Esophagus squamous epithelium (tissue), 5 donors: ENCODE measurements at regions not wholly inside any gene's neighbourhood (a gene's known extent, or its start where the extent isn't known, plus 50 kb on each side); places are given as distances from the start of the nearest gene placed in this dataset.

ENCODE experiments used
- DNase-seq: peaks from one replicate; lab custom pipeline; 2025; lab: John Stamatoyannopoulos, UW
- H3K27ac ChIP-seq, 4 donors: fragments of 200-600 bp; sonication (generic); one replicate each; pipeline ENCODE4 v1.5.1; 2016 to 2019; ENCODE audit warnings: mild to moderate bottlenecking in 1 of 4
- H3K27me3 ChIP-seq, 4 donors: fragments of 200-600 bp; sonication (generic); 1 replicate in 3 of 4; 2 replicates in 1 of 4; pipeline versions ENCODE4 v1.5.1 to v1.6.0; 2017 to 2021; ENCODE audit warnings: antibody characterized with exemption in 1 of 4
- H3K36me3 ChIP-seq, 3 donors: fragments of 200-600 bp; sonication (generic); one replicate each; pipeline ENCODE4 v1.5.1; 2016 to 2019
- H3K4me1 ChIP-seq, 3 donors: fragments of 200-600 bp; sonication (generic); one replicate each; pipeline ENCODE4 v1.5.1; 2017 to 2019
- H3K4me3 ChIP-seq, 4 donors: fragments of 200-600 bp; sonication (generic); 1 replicate in 3 of 4; 2 replicates in 1 of 4; pipeline ENCODE4 v1.5.1; 2016 to 2019; ENCODE audit warnings: mild to moderate bottlenecking in 2 of 4, moderate library complexity in 1 of 4
- H3K9me3 ChIP-seq, 3 donors: fragments of 200-600 bp; sonication (generic); one replicate each; pipeline ENCODE4 v1.5.1; 2016 to 2019
- CTCF ChIP-seq, 6 experiments: fragments of 450-650 bp in 4 of 6; fragments of 200-600 bp in 2 of 6; sonication (generic) in 2 of 6; IDR thresholded peaks; one replicate each; pipeline ENCODE4 v1.5.1; 2016 to 2019; ENCODE audit warnings: antibody characterized with exemption in 6 of 6, mild to moderate bottlenecking in 4 of 6, moderate library complexity in 4 of 6
- POLR2A ChIP-seq, 4 donors: fragments of 450-650 bp; IDR thresholded peaks; one replicate each; pipeline ENCODE4 v1.6.1; 2017; ENCODE audit warnings: antibody characterized with exemption in 4 of 4, mild to moderate bottlenecking in 4 of 4, moderate library complexity in 3 of 4
- WGBS, 2 donors: methylation state at CpG; one replicate each; pipeline ENCODE4 v1.1.5; 2018; 5-methylcytosine and 5-hydroxymethylcytosine counted together
- intact Hi-C: fragments of 100-400 bp; cut with DNase I; formaldehyde crosslinking; loops from one replicate; pipeline ENCODE4 v1.15.0; 2022
- donor health status: DM: yes; HTN: yes; CAD: no.

GRCh38 chr18:30709595-30709994, 332.9 kb downstream of the DSC3 start:
- DNase-seq = no peak
- no peaks in the 10 kb centered on the region for H3K4me1 ChIP-seq
- 19 to 31% methylated on average over 1 of the region's 1 CpG for WGBS, 2 donors

GRCh38 chr18:30705943-30706342, 336.6 kb downstream of the DSC3 start:
- WGBS, 2 donors = 59 to 67% methylated on average over 4 of the region's 4 CpGs
- intact Hi-C loops = no loop called here
- Histone ChIP-seq H3K36me3 (no peaks in the 10 kb centered on the region), H3K27ac (no peak overlapping the region), H3K4me3 (no peak overlapping the region), H3K9me3 (no peaks in the 10 kb centered on the region), H3K4me1 (no peaks in the 10 kb centered on the region), H3K27me3 (no peaks in the 10 kb centered on the region)
- no peak for TF ChIP-seq POLR2A (IDR thresholded peaks at IDR 0.05)
- no peak for TF ChIP-seq CTCF (IDR thresholded peaks at IDR 0.05)
- no peak for DNase-seq

More at GRCh38 chr18:30709595-30709994, 332.9 kb downstream of the DSC3 start:
- Histone ChIP-seq H3K36me3 (no peaks in the 10 kb centered on the region), H3K27me3 (no peaks in the 10 kb centered on the region), H3K4me3 (no peak overlapping the region), H3K27ac (no peak overlapping the region), H3K9me3 (no peaks in the 10 kb centered on the region)
- intact Hi-C loops = no loop called here
- TF ChIP-seq POLR2A (IDR thresholded peaks at IDR 0.05) (no peak), CTCF (IDR thresholded peaks at IDR 0.05) (no peak)

GRCh38 chr18:30698571-30698970, 344.0 kb downstream of the DSC3 start:
- Histone ChIP-seq H3K9me3 (no peaks in the 10 kb centered on the region), H3K27ac (no peak overlapping the region), H3K36me3 (no peaks in the 10 kb centered on the region), H3K27me3 (no peaks in the 10 kb centered on the region), H3K4me1 (no peaks in the 10 kb centered on the region), H3K4me3 (no peak overlapping the region)
- WGBS, 2 donors = 94 to 97% methylated on average over 1 of the region's 1 CpG
- no peak for DNase-seq
- no peak for TF ChIP-seq POLR2A (IDR thresholded peaks at IDR 0.05)
- TF ChIP-seq CTCF (IDR thresholded peaks at IDR 0.05) = no peak
- intact Hi-C loops = no loop called here

GRCh38 chr18:30696201-30696600, 346.3 kb downstream of the DSC3 start:
- Histone ChIP-seq H3K4me3 (no peak overlapping the region), H3K36me3 (no peaks in the 10 kb centered on the region), H3K27me3 (no peaks in the 10 kb centered on the region), H3K9me3 (no peaks in the 10 kb centered on the region), H3K27ac (no peak overlapping the region), H3K4me1 (no peaks in the 10 kb centered on the region)
- DNase-seq = no peak
- TF ChIP-seq CTCF (IDR thresholded peaks at IDR 0.05) = no peak
- no peak for TF ChIP-seq POLR2A (IDR thresholded peaks at IDR 0.05)
- intact Hi-C loops = no loop called here
- WGBS, 2 donors = 82 to 87% methylated on average over 5 of the region's 5 CpGs

GRCh38 chr18:30694773-30695172, 347.8 kb downstream of the DSC3 start:
- TF ChIP-seq CTCF (IDR thresholded peaks at IDR 0.05) (no peak), POLR2A (IDR thresholded peaks at IDR 0.05) (no peak)
- H3K4me1 ChIP-seq = no peaks in the 10 kb centered on the region
- no peak for DNase-seq
- intact Hi-C loops = no loop called here
- no peak overlapping the region for H3K27ac ChIP-seq
- H3K4me3 ChIP-seq = no peak overlapping the region
- H3K36me3 ChIP-seq = no peaks in the 10 kb centered on the region
- H3K9me3 ChIP-seq = no peaks in the 10 kb centered on the region
- 82% methylated on average over 2 of the region's 3 CpGs; no CpG with 5 or more reads in 1 of the 2 donors for WGBS, 2 donors
- no peaks in the 10 kb centered on the region for H3K27me3 ChIP-seq
